Neuronal stem cell (in vitro differentiated cells): ENCODE measurements at regions not wholly inside any gene's neighbourhood (a gene's known extent, or its start where the extent isn't known, plus 50 kb on each side); places are given as distances from the start of the nearest gene placed in this dataset.

ENCODE experiments used
- DNase-seq: peaks from one replicate; pipeline ENCODE4 v3.0.0-alpha.2; 2013; ENCODE audit warnings: low spot score
- H2AFZ ChIP-seq: one replicate; pipeline ENCODE4 v1.6.1; 2013; ENCODE audit warnings: mild to moderate bottlenecking, low read length, inconsistent platforms
- H2AK5ac ChIP-seq: 2 replicates; pipeline ENCODE4 v1.6.1; 2013; ENCODE audit warnings: low read depth, mild to moderate bottlenecking, inconsistent platforms, low read length, moderate library complexity, mixed read lengths
- H2BK120ac ChIP-seq: 2 replicates; pipeline ENCODE4 v1.6.1; 2013; ENCODE audit warnings: low read depth, mild to moderate bottlenecking, inconsistent platforms, low read length, moderate library complexity, mixed read lengths
- H2BK12ac ChIP-seq: one replicate; pipeline ENCODE4 v1.6.1; 2013; ENCODE audit warnings: low read length, inconsistent platforms
- H2BK15ac ChIP-seq: 2 replicates; pipeline ENCODE4 v1.6.1; 2013; ENCODE audit warnings: mild to moderate bottlenecking, low read length, inconsistent platforms, mixed read lengths
- H2BK5ac ChIP-seq: one replicate; pipeline ENCODE4 v1.6.1; 2013; ENCODE audit warnings: inconsistent platforms, mild to moderate bottlenecking, low read length, moderate library complexity
- H3K14ac ChIP-seq: one replicate; pipeline ENCODE4 v1.6.1; 2013; ENCODE audit warnings: low read length, inconsistent platforms
- H3K18ac ChIP-seq: 2 replicates; pipeline ENCODE4 v1.6.1; 2013; ENCODE audit warnings: low read length, inconsistent platforms
- H3K23ac ChIP-seq: 2 replicates; pipeline ENCODE4 v1.6.1; 2013; ENCODE audit warnings: low read depth, mild to moderate bottlenecking, mixed read lengths, low read length, inconsistent platforms; ENCODE audit not compliant: poor library complexity
- H3K27ac ChIP-seq: replicated peaks from 3 replicates; pipeline ENCODE4 v1.5.1; 2013; ENCODE audit warnings: low read length, inconsistent platforms
- H3K27me3 ChIP-seq, 3 experiments: 2 replicates each; pipeline ENCODE4 v1.6.1; 2013; ENCODE audit warnings: low read length in 3 of 3, mild to moderate bottlenecking in 2 of 3, inconsistent platforms in 1 of 3, low read depth in 1 of 3, mixed read lengths in 1 of 3, moderate library complexity in 1 of 3; ENCODE audit not compliant: control insufficient read depth in 3 of 3, insufficient read depth in 3 of 3
- H3K36me3 ChIP-seq, 2 donors: replicated peaks in 1 of 2; 2 replicates each; pipeline ENCODE4 v1.6.1; 2013; ENCODE audit warnings: low read length in 2 of 2; ENCODE audit not compliant: control insufficient read depth in 2 of 2, insufficient read depth in 2 of 2
- H3K4ac ChIP-seq: 2 replicates; pipeline ENCODE4 v1.6.1; 2013; ENCODE audit warnings: inconsistent platforms, mild to moderate bottlenecking, low read length, moderate library complexity
- H3K4me1 ChIP-seq, 2 donors: 1 replicate in 1 of 2; 2 replicates in 1 of 2; pipeline ENCODE4 v1.6.1; 2013; ENCODE audit warnings: low read length in 2 of 2, low read depth in 1 of 2; ENCODE audit not compliant: control insufficient read depth in 2 of 2, insufficient read depth in 1 of 2
- H3K4me2 ChIP-seq: one replicate; pipeline ENCODE4 v1.6.1; 2013; ENCODE audit warnings: mild to moderate bottlenecking, low read length, inconsistent platforms; ENCODE audit not compliant: insufficient read depth, poor library complexity, severe bottlenecking
- H3K4me3 ChIP-seq, 2 donors: 2 replicates each; pipeline ENCODE4 v1.5.1; 2013; ENCODE audit warnings: low read length in 2 of 2, mild to moderate bottlenecking in 2 of 2, inconsistent platforms in 1 of 2, moderate library complexity in 1 of 2
- H3K79me1 ChIP-seq: one replicate; pipeline ENCODE4 v1.6.1; 2013; ENCODE audit warnings: low read depth, mild to moderate bottlenecking, inconsistent platforms, low read length, moderate library complexity
- H3K9ac ChIP-seq: one replicate; pipeline ENCODE4 v1.6.1; 2013; ENCODE audit warnings: mild to moderate bottlenecking, low read depth, low read length, inconsistent platforms; ENCODE audit not compliant: poor library complexity
- H3K9me3 ChIP-seq, 2 donors: replicated peaks in 1 of 2; 2 replicates each; pipeline versions ENCODE3 to v1.6.1; 2013; ENCODE audit warnings: low read length in 2 of 2, mild to moderate bottlenecking in 2 of 2, inconsistent platforms in 1 of 2, low read depth in 1 of 2, mixed read lengths in 1 of 2, moderate library complexity in 1 of 2; ENCODE audit not compliant: control insufficient read depth in 2 of 2, insufficient read depth in 1 of 2
- H4K8ac ChIP-seq: one replicate; pipeline ENCODE4 v1.6.1; 2013; ENCODE audit warnings: low read depth, mild to moderate bottlenecking, inconsistent platforms, low read length, moderate library complexity
- H4K91ac ChIP-seq: one replicate; pipeline ENCODE4 v1.6.1; 2013; ENCODE audit warnings: low read length, low read depth, mild to moderate bottlenecking, inconsistent platforms; ENCODE audit not compliant: poor library complexity
- WGBS, 2 donors: extraction: QIAGEN DNeasy Blood & Tissue Kit; methylation state at CpG; one replicate each; pipeline ENCODE4 v1.1.7; 2013; ENCODE audit warnings: missing lambda C conversion rate in 2 of 2, mixed read lengths in 1 of 2; ENCODE audit not compliant: insufficient read length in 2 of 2, insufficient replicate concordance in 1 of 2; ENCODE audit errors: extremely low coverage in 2 of 2; 5-methylcytosine and 5-hydroxymethylcytosine counted together

- no peak overlapping the region for H3K23ac ChIP-seq
- H3K36me3 ChIP-seq, result no peaks in the 10 kb centered on the region
- no peak overlapping the region for H3K14ac ChIP-seq
- no peak overlapping the region for H3K4ac ChIP-seq
- H3K27me3 ChIP-seq, result no peaks in the 10 kb centered on the region
- H2BK120ac ChIP-seq, result no peak overlapping the region
- H3K9me3 ChIP-seq, result no peaks in the 10 kb centered on the region
- H2BK12ac ChIP-seq, result no peak overlapping the region
- no CpG with 5 or more reads among the region's 3 CpGs for WGBS, 2 donors
- no peak overlapping the region for H2AK5ac ChIP-seq
- H3K9ac ChIP-seq, result no peak overlapping the region
- H3K18ac ChIP-seq, result no peak overlapping the region
- DNase-seq, result no peak
- H3K4me2 ChIP-seq, result no peak overlapping the region
- H4K91ac ChIP-seq, result no peak overlapping the region
- no peak overlapping the region for H3K4me3 ChIP-seq
- no peak overlapping the region for H2BK15ac ChIP-seq
- H2AFZ ChIP-seq, result no peak overlapping the region
- H3K27ac ChIP-seq, result no peak overlapping the region
- H2BK5ac ChIP-seq, result no peak overlapping the region
- H4K8ac ChIP-seq, result no peak overlapping the region
- H3K4me1 ChIP-seq, result no peaks in the 10 kb centered on the region
- H3K79me1 ChIP-seq, result no peaks in the 10 kb centered on the region
Observed at GRCh38 chr3:7854266-7854665, 647.4 kb upstream of the LMCD1 start.

- no peak overlapping the region for H4K8ac ChIP-seq
- no peaks in the 10 kb centered on the region for H3K4me1 ChIP-seq
- no peaks in the 10 kb centered on the region for H3K27me3 ChIP-seq
- H2AFZ ChIP-seq, result no peak overlapping the region
- no peak overlapping the region for H3K23ac ChIP-seq
- no peak overlapping the region for H2BK15ac ChIP-seq
- H2BK12ac ChIP-seq, result no peak overlapping the region
- H2AK5ac ChIP-seq, result no peak overlapping the region
- H3K4me2 ChIP-seq, result no peak overlapping the region
- no peak for DNase-seq
- no peak overlapping the region for H3K27ac ChIP-seq
- WGBS, 2 donors, result no CpG with 5 or more reads among the region's 5 CpGs
- no peak overlapping the region for H3K4ac ChIP-seq
- H3K4me3 ChIP-seq, result no peak overlapping the region
- no peaks in the 10 kb centered on the region for H3K9me3 ChIP-seq
- no peak overlapping the region for H3K18ac ChIP-seq
- no peaks in the 10 kb centered on the region for H3K36me3 ChIP-seq
- no peak overlapping the region for H3K14ac ChIP-seq
- H3K79me1 ChIP-seq, result no peaks in the 10 kb centered on the region
- H4K91ac ChIP-seq, result no peak overlapping the region
- H2BK120ac ChIP-seq, result no peak overlapping the region
- H3K9ac ChIP-seq, result no peak overlapping the region
- no peak overlapping the region for H2BK5ac ChIP-seq
Observed at GRCh38 chr3:7854721-7855120, 646.9 kb upstream of the LMCD1 start.

- Histone ChIP-seq H3K27me3 (no peaks in the 10 kb centered on the region), H3K23ac (no peak overlapping the region), H3K14ac (no peak overlapping the region), H3K9me3 (no peaks in the 10 kb centered on the region), H3K4ac (no peak overlapping the region), H3K27ac (no peak overlapping the region), H3K4me2 (no peak overlapping the region), H2BK12ac (no peak overlapping the region), H3K18ac (no peak overlapping the region), H3K36me3 (no peaks in the 10 kb centered on the region), H3K9ac (no peak overlapping the region), H4K8ac (no peak overlapping the region), H3K79me1 (no peaks in the 10 kb centered on the region), H3K4me1 (no peaks in the 10 kb centered on the region), H2BK15ac (no peak overlapping the region), H2BK120ac (no peak overlapping the region), H4K91ac (no peak overlapping the region), H2AFZ (no peak overlapping the region), H3K4me3 (no peak overlapping the region), H2AK5ac (no peak overlapping the region), H2BK5ac (no peak overlapping the region)
- DNase-seq, result no peak
- no CpG with 5 or more reads among the region's 4 CpGs for WGBS, 2 donors
Observed at GRCh38 chr3:7865611-7866010, 636.0 kb upstream of the LMCD1 start.

- Histone ChIP-seq H4K91ac (no peak overlapping the region), H4K8ac (no peak overlapping the region), H3K9ac (no peak overlapping the region), H3K4me1 (no peaks in the 10 kb centered on the region), H3K36me3 (no peaks in the 10 kb centered on the region), H3K79me1 (no peaks in the 10 kb centered on the region), H3K23ac (no peak overlapping the region), H3K4me3 (no peak overlapping the region), H2AFZ (no peak overlapping the region), H3K18ac (no peak overlapping the region), H3K4me2 (no peak overlapping the region), H2BK5ac (no peak overlapping the region), H2BK120ac (no peak overlapping the region), H3K4ac (no peak overlapping the region), H3K27me3 (no peaks in the 10 kb centered on the region), H2AK5ac (no peak overlapping the region), H2BK15ac (no peak overlapping the region), H3K14ac (no peak overlapping the region), H3K27ac (no peak overlapping the region), H2BK12ac (no peak overlapping the region), H3K9me3 (no peaks in the 10 kb centered on the region)
- WGBS, 2 donors, result no CpG with 5 or more reads among the region's 5 CpGs
- DNase-seq, result no peak
Observed at GRCh38 chr3:7867587-7867986, 634.0 kb upstream of the LMCD1 start.
